GM12865 (cell line): ENCODE measurements at regions not wholly inside any gene's neighbourhood (a gene's known extent, or its start where the extent isn't known, plus 50 kb on each side); places are given as distances from the start of the nearest gene placed in this dataset.

Source experiments
- DNase-seq: peaks from one replicate; pipeline ENCODE4 v3.0.0; 2010; ENCODE audit warnings: low read depth
- H3K4me3 ChIP-seq: 2 replicates; pipeline ENCODE4 v1.5.1; 2011; ENCODE audit warnings: mild to moderate bottlenecking, low read depth, low read length, control low read depth
- CTCF ChIP-seq: IDR thresholded peaks from 2 replicates; pipeline ENCODE4 v1.5.1; 2011; ENCODE audit warnings: low read length, control low read depth, low read depth, inconsistent platforms; ENCODE audit not compliant: insufficient read depth; ENCODE audit errors: missing control alignments

- DNase-seq, result no peak
Measured at GRCh38 chr7:155985518-155986250, 173.4 kb upstream of the SHH start.

GRCh38 chr7:155984609-155985405 lies 172.5 kb upstream of the SHH start:
- no peak for DNase-seq
- no peak for TF ChIP-seq CTCF
- no peak overlapping the region for H3K4me3 ChIP-seq

More at GRCh38 chr7:155985518-155986250, 173.4 kb upstream of the SHH start:
- H3K4me3 ChIP-seq, result no peak overlapping the region
- no peak for TF ChIP-seq CTCF

DNA sequence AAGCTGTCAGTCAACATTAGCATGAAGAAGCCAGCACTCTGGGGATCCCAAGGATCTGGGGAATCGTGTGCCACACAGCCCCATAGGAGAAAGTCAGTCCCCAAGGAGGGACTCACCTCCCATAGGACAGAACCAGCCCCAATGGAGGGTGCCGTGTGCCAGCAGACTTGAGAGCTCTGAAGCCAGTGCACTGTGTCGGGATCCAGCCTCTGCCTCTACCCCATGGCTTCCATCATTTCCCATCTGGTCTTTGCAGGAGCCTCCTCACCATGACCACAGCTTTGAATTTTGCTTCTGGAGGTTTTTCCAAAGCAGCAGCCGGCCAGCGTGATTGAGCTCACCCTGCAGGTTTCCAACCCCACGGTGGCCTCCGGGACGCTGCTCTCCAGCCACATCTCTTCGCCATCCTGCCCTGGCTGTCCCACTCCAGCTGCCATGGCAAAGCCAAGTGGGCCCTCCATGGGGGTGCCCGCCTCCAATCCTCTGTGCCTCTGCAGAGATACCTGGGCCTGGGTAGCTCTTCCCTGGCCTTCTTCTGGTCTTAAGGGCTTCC lies 171.8 kb upstream of the SHH start:
- TF ChIP-seq CTCF, result no peak
- no peak for DNase-seq

GRCh38 chr7:155983176-155983815 lies 171.0 kb upstream of the SHH start:
- no peak overlapping the region for H3K4me3 ChIP-seq
- DNase-seq, result no peak
- no peak for TF ChIP-seq CTCF

More for the DNA sequence above, 171.8 kb upstream of the SHH start:
- no peak overlapping the region for H3K4me3 ChIP-seq

- DNase-seq, result no peak
- TF ChIP-seq CTCF, result no peak
- no peak overlapping the region for H3K4me3 ChIP-seq
Measured at GRCh38 chr7:155981703-155982102, 169.4 kb upstream of the SHH start.

DNA sequence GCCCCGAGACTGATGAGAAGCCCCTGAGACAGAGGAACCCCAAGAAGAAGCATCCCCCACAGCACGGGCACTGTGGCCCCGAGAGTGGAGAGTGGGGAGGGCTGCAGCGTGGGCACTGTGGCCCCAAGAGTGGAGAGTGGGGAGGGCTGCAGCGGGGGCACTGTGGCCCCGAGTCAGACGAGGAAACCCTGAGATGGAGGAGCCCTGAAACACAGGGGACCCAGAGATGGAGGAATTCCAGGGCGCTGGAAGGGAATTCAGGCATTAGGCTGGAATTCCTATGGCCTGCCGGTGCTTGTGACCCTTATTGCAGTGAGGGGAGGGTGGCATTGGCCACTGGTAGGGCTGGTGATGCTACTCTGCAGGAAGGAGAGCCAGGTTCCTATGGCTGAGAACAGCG lies 168.6 kb upstream of the SHH start:
- no peak for TF ChIP-seq CTCF
- H3K4me3 ChIP-seq, result no peak overlapping the region
- no peak for DNase-seq
